NCI-H2107 treated with DMSO at 0.1 percent for 48 hours (cell line): ENCODE measurements at regions not wholly inside any gene's neighbourhood (a gene's known extent, or its start where the extent isn't known, plus 50 kb on each side); places are given as distances from the start of the nearest gene placed in this dataset.
A peak's percentile ranks its signal among the peaks of the same experiment; 100 is the strongest.
"Not testable (repeated sequence)": the region's sequence is repeated elsewhere in the genome, so short reads cannot be mapped to it uniquely, and the experiment has no call there.

Experiments used
- DNase-seq: peaks from one replicate; lab custom pipeline; 2025; ENCODE audit not compliant: unreplicated experiment; lab: John Stamatoyannopoulos, UW

GRCh38 chr15:62270216-62270921 is 105.3 kb upstream of the C2CD4B start:
- no peak for DNase-seq

GRCh38 chr15:62272290-62272689 is 107.2 kb upstream of the C2CD4B start:
- DNase-seq = no peak

GRCh38 chr15:62275831-62276230 is 110.7 kb upstream of the C2CD4B start:
- no peak for DNase-seq

GRCh38 chr15:62277816-62278394 is 112.8 kb upstream of the C2CD4B start:
- no peak for DNase-seq

GRCh38 chr15:62278534-62278933 is 113.4 kb upstream of the C2CD4B start:
- no peak for DNase-seq

GRCh38 chr15:62279041-62279440 is 114.0 kb upstream of the C2CD4B start:
- no peak for DNase-seq

- no peak for DNase-seq
Measured at GRCh38 chr15:62280625-62281024, 115.5 kb upstream of the C2CD4B start.

GRCh38 chr15:62281801-62282200 is 116.7 kb upstream of the C2CD4B start:
- DNase-seq = not testable (repeated sequence)

- no peak for DNase-seq
Measured at GRCh38 chr15:62287066-62287857, 122.2 kb upstream of the C2CD4B start.

GRCh38 chr15:62288361-62289017 is 123.4 kb upstream of the C2CD4B start:
- no peak for DNase-seq

GRCh38 chr15:62291262-62291661 is 126.2 kb upstream of the C2CD4B start:
- DNase-seq = no peak

GRCh38 chr15:62296756-62297507 is 131.8 kb upstream of the C2CD4B start:
- DNase-seq = no peak

GRCh38 chr15:62297522-62297921 is 132.4 kb upstream of the C2CD4B start:
- DNase-seq = no peak

GRCh38 chr15:62297933-62298332 is 132.8 kb upstream of the C2CD4B start:
- DNase-seq = no peak

- no peak for DNase-seq
Measured at GRCh38 chr15:62298811-62299210, 133.7 kb upstream of the C2CD4B start.

GRCh38 chr15:62299541-62299940 is 134.5 kb upstream of the C2CD4B start:
- no peak for DNase-seq

GRCh38 chr15:62301993-62302675 is 137.0 kb upstream of the C2CD4B start:
- DNase-seq = no peak

- DNase-seq = peak; percentile 41
Measured at GRCh38 chr15:62306851-62307504, 141.9 kb upstream of the C2CD4B start.

GRCh38 chr15:62307551-62307950 is 142.5 kb upstream of the C2CD4B start:
- no peak for DNase-seq
